ENCODE measurements at regions not wholly inside any gene's neighbourhood (a gene's known extent, or its start where the extent isn't known, plus 50 kb on each side); places are given as distances from the start of the nearest gene placed in this dataset.

DNA sequence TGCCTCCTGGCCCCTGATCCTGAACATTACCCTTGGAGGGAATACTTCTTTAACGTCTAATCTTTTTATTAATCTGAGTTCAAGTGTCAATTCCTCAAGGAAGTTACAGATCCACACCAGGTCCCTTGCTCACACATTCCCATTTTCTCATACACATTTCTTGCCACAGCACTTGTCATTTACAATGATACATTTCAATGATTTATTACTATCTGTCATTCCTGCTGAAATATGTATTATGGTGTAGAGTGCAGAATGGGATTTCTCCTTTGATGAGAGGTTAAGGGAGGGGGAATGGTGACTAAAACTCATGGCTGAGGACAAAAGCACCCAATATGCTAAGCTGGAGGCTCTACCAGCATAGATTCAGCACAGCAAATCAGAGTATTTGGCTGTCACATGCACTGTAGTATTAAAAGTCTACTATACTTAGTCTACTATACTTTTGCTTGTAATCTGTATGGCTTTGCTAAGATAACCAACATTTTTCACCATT, 982.5 kb downstream of the TTLL7 start:
- no peak for TF ChIP-seq EZH2 (IDR thresholded peaks at IDR 0.05)
- TF ChIP-seq POLR2AphosphoS5 (IDR thresholded peaks at IDR 0.05; ENCODE audit: borderline replicate concordance, low read depth, low read length): no peak
- TF ChIP-seq FOXP2 (optimal IDR thresholded peaks at IDR 0.05; ENCODE audit: control extremely low read depth, extremely low read length, insufficient read depth): no peak

Data from SK-N-MC (cell line).